H1 (cell line): ENCODE measurements at regions not wholly inside any gene's neighbourhood (a gene's known extent, or its start where the extent isn't known, plus 50 kb on each side); places are given as distances from the start of the nearest gene placed in this dataset.

Source experiments
- TF ChIP-seq, protein P1 (sequence below): fragments of 300-600 bp; sonication (generic); IDR thresholded peaks from 2 replicates; pipeline ENCODE4 v1.7.1; 2012; ENCODE audit warnings: low read length, moderate library complexity, mild to moderate bottlenecking, inconsistent platforms; ENCODE audit not compliant: insufficient replicate concordance

DNA sequence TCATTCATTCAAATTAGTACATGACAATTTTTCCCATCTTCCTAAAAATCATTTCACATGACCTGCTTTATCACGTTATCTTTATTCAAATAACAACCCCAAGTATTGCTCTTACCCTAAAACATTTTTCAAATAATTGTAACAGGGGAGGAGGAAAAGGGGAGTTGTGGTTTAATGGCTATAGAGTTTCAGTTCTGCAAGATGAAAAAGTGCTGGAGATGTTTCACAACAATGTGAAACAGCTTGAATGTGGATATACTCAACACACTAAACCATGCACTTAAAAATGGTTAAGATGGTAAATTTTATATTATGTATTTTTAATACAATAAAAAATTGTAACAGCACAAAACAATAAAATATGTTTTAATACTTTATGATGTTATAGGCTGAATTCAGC, 161.6 kb upstream of the GUCY1A2 start (continued):
- TF ChIP-seq, protein P1, sequence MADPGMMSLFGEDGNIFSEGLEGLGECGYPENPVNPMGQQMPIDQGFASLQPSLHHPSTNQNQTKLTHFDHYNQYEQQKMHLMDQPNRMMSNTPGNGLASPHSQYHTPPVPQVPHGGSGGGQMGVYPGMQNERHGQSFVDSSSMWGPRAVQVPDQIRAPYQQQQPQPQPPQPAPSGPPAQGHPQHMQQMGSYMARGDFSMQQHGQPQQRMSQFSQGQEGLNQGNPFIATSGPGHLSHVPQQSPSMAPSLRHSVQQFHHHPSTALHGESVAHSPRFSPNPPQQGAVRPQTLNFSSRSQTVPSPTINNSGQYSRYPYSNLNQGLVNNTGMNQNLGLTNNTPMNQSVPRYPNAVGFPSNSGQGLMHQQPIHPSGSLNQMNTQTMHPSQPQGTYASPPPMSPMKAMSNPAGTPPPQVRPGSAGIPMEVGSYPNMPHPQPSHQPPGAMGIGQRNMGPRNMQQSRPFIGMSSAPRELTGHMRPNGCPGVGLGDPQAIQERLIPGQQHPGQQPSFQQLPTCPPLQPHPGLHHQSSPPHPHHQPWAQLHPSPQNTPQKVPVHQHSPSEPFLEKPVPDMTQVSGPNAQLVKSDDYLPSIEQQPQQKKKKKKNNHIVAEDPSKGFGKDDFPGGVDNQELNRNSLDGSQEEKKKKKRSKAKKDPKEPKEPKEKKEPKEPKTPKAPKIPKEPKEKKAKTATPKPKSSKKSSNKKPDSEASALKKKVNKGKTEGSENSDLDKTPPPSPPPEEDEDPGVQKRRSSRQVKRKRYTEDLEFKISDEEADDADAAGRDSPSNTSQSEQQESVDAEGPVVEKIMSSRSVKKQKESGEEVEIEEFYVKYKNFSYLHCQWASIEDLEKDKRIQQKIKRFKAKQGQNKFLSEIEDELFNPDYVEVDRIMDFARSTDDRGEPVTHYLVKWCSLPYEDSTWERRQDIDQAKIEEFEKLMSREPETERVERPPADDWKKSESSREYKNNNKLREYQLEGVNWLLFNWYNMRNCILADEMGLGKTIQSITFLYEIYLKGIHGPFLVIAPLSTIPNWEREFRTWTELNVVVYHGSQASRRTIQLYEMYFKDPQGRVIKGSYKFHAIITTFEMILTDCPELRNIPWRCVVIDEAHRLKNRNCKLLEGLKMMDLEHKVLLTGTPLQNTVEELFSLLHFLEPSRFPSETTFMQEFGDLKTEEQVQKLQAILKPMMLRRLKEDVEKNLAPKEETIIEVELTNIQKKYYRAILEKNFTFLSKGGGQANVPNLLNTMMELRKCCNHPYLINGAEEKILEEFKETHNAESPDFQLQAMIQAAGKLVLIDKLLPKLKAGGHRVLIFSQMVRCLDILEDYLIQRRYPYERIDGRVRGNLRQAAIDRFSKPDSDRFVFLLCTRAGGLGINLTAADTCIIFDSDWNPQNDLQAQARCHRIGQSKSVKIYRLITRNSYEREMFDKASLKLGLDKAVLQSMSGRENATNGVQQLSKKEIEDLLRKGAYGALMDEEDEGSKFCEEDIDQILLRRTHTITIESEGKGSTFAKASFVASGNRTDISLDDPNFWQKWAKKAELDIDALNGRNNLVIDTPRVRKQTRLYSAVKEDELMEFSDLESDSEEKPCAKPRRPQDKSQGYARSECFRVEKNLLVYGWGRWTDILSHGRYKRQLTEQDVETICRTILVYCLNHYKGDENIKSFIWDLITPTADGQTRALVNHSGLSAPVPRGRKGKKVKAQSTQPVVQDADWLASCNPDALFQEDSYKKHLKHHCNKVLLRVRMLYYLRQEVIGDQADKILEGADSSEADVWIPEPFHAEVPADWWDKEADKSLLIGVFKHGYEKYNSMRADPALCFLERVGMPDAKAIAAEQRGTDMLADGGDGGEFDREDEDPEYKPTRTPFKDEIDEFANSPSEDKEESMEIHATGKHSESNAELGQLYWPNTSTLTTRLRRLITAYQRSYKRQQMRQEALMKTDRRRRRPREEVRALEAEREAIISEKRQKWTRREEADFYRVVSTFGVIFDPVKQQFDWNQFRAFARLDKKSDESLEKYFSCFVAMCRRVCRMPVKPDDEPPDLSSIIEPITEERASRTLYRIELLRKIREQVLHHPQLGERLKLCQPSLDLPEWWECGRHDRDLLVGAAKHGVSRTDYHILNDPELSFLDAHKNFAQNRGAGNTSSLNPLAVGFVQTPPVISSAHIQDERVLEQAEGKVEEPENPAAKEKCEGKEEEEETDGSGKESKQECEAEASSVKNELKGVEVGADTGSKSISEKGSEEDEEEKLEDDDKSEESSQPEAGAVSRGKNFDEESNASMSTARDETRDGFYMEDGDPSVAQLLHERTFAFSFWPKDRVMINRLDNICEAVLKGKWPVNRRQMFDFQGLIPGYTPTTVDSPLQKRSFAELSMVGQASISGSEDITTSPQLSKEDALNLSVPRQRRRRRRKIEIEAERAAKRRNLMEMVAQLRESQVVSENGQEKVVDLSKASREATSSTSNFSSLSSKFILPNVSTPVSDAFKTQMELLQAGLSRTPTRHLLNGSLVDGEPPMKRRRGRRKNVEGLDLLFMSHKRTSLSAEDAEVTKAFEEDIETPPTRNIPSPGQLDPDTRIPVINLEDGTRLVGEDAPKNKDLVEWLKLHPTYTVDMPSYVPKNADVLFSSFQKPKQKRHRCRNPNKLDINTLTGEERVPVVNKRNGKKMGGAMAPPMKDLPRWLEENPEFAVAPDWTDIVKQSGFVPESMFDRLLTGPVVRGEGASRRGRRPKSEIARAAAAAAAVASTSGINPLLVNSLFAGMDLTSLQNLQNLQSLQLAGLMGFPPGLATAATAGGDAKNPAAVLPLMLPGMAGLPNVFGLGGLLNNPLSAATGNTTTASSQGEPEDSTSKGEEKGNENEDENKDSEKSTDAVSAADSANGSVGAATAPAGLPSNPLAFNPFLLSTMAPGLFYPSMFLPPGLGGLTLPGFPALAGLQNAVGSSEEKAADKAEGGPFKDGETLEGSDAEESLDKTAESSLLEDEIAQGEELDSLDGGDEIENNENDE: no peak
- TF ChIP-seq, all 59 proteins: peak for 0
